Hematopoietic multipotent progenitor cell treated with erythropoietin and hydrocortisone succinate and interleukin-3 and kit ligand, for 17 days (in vitro differentiated cells): ENCODE measurements at regions not wholly inside any gene's neighbourhood (a gene's known extent, or its start where the extent isn't known, plus 50 kb on each side); places are given as distances from the start of the nearest gene placed in this dataset.

Source experiments
- DNase-seq: peaks from one replicate; pipeline ENCODE4 v3.0.0-alpha.2; 2015; ENCODE audit warnings: low spot score

DNA sequence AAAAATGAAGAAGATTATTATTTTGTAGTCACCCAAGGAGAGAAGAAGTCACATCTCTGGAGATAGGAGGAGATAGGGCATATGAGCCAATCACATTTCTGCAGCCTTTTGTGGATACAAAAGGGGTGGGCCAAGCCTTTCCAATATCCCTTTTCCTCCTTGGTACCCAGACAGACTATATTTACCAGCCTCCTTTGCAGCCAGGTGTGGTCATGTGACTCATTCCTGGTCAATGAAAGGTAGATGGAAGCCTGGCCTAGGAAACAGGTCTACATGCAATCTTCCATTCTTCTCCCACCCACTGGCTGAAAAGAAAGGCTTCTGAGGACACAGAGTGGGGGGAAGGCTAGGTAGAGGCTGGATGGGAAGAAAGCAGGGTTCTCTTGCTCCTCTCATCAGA lies 58.1 kb upstream of the ERG start:
- no peak for DNase-seq

DNA sequence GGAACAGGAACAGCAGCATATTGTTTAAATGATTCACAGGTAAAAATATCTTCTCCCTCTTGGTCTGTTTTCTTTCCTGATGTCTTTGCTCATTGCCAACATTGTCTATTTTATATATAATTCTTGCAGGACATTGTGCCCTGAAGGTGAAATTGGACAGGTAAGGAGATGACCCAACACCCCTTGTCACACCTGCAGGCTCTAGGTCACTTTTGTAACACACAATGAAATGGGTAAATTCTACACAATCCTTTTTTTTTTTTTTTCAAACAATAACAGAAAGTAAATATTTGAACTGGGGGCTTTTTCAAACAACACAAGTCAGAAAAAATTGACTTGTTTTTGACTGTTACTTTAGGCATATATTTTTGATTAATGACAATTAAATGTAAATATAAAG lies 62.9 kb upstream of the ERG start:
- no peak for DNase-seq

DNA sequence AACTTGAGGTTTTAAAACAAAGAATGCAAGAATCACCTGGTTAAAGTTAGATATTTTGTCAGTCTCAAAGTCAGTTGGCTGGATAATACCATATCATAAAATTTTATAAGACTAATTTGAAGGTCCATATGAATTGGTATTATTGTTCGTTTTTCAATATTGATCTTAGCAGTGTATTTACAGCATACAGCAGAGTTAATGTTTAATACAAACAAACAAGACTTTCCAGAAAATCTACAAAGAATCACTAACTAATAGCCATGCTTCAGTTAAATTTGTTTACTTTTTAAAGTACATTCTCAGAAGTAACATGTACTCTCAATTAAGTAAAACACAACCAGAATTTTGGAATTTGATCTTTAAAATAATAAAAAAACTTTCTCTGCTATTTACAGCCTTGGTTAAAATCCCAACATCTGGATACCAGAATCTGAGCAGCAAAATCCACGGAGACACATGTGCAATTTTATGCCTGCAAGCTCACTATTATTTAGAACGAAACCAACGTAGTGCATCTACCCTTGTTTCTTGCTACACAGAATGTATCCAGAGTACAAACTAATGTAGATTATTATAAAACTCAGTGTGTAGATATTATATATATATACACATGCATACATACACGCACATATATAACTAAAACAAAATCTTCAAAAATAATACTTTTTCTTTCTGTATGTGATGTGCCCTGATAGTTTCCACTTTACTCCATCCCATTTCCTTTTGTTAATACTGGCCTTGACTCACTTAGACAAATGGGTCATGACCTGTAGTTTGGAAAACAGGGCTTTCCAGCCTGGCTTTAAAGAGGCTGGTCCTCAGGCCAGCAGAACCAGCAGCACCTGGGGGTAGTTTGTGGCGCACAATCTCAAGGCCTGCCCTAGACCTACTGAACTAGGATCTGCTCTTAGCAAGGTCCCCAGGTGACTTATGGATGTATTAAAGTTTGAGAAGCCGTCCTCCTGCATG lies 63.6 kb upstream of the ERG start:
- no peak for DNase-seq

DNA sequence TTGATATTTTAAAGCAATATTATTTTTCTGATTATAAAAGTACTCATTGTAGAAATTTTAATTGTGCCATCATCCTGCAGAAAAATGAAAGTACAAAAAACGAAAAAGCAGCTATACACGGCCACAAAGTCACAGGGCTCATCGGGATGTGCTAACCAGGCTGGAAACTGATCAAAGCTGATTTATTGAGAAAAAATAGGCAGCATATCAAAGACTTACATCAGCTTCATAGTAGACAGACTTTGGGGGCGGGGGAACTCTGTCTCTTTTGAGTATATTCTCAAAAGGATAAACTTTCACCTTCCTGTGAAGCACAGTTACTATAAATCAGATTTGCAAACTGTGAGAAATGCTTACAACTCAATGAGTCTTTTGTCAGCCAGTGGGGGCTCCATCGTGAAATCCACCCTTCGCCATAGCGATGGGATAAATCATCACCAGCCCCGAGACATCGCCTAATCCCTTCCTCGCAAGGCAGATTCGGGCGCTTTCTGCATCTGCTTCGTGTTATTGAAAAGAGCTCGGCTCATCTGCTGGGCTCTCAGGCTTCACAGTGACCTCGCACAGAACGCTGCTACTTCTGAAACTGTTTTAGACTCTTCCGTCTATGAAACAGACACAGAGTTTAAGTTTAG lies 69.2 kb upstream of the ERG start:
- DNase-seq: no peak

DNA sequence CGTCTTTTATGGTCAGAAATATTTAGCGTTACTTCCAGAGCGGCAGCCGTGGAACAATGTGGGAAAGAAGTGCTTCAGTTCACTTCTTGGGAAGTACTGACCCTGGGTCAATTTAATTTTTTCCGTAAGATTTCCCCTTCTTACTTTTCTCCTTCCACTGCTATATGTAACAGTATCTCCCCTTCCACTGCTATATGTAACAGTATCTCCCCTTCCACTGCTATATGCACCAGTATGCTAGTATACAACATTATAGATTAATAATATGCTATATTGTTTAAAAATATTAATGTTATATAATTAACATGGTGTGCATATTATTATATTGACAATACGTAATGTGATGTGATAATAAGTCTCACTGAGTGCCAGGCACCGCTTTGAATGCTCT lies 69.7 kb upstream of the ERG start:
- no peak for DNase-seq

DNA sequence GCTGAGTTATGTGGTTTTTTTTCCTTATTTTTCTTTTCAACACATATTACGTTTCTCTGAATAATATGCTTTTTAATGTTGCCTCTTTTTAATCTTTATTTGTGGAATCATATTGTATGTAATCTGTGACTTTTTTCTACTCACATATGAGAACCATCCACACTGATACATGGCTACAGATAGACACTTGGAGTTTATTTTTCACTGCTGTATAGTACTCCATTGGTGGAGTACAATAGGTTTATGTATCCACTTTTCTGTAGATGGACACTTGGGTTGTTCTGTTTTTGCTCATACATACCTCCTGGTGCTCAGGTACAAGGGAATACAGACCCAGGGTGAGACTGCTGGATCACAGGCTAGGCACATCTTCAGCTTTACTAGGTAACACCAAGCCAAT lies 71.5 kb upstream of the ERG start:
- DNase-seq: no peak

DNA sequence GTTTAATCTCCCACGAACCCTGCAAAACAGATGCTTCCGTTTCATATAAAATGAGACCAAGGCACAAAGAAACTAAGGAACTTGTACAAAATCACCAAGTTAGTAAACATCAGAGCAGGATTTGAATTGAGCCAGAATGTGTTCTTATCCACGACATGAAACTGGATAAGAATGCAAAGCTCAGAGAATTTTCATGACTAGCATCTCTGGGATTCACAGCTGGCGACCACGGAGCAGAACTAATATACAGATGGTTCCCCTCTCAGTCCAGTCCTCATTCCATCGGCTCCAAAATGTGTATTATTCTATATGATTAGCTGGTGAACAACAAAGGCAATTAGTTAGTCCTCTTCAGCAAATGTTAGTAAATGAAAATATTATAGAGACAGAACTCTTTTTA lies 72.3 kb upstream of the ERG start:
- DNase-seq: no peak

DNA sequence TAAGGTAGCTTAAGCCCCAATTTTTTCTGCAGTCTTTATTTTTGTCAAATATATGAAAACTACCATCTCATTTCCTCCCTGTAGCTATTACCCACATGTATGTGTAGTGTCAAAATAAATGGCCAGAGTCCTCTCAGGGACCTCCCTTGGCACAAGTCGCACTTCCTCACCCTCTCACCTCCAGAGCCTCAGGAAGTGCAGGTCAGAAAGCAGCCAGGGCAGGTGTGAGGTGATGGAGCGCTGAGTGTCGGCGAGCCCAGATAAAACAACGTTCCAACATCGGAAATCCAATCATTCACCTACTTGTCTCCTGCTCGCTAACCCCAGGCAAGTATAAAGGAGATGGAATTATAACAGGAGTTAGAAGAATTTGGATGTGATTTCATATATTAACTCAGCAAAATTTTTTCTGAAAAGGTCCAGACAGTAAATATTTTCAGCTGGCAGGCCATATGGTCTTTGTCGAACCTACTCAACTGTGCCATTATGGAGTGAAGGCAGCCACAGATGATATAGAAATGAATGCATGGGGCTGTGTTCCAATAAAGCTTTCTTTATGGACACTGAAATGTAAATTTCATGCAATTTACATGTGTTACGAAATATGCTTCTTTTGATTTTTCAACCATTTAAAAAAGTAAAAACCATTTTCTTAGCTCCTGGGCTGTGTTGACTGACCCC lies 76.8 kb upstream of the ERG start:
- no peak for DNase-seq

DNA sequence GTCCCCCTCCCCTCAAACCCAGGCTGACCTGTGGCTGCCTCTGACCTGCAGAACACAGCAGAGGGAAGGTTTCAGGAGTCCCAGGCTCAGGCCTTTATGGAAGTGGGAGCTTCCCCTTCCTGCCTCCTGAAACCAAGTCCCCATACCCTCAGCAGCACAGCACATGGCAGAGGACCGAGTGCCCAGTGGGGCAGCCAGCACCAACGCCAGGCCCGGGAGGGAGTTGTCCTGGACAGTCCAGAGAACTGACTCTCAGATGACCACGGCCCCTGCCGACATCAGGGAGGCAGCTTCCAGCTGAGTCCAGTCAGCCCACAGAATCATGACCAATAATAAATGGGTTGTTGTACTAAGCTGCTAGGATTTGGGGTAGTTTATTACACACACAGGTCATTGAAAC lies 79.6 kb upstream of the ERG start:
- DNase-seq: no peak

DNA sequence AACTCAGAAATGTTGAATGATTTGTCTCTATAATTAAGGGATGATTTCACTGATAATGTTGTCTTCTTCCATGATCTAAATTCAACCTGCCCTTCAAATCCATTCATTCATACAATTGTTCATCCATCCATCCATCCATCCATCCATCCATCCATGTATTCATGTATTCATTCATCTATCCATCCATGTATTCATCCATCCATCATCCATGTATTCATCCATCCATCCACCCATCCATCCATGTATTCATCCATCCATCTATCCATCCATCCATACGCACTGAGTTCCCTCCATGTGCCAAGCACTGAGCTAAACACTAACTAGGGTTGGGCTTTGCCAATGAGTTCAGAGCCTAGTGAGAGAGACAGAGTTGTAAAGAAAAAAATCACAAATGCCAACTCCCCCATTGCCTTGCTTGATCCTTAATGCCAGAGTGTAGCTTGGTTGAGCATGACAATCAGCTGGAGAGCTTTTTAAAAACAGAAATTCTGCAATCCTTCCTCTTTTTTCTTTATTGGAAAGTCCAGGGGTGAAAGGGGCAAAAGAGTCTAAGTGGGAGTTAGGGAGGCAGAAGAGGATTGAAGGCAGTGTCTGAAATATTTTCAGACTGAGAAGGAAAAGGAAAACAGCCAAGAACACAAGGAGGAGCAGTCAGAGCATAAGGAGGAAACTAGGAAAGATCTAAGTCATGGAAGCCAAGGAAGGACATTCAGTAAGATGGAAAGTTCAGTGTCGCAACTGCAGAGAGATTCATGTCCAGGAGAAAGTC lies 92.4 kb upstream of the ERG start:
- DNase-seq: no peak

DNA sequence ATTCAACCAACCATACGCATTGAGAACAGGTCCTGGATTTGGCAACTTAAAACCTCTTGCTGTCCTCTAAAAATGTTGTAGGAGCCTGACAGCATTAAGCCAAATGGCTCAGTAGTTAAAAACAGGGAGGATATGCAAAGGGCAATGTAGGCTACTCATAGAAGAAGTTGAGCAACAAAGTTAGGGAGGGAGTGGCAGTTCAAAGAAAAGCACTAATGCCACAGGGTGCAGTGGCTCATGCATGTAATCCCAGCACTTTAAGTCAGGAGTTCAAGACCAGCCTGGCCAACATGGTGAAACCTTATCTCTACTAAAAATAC lies 92.9 kb upstream of the ERG start:
- no peak for DNase-seq

DNA sequence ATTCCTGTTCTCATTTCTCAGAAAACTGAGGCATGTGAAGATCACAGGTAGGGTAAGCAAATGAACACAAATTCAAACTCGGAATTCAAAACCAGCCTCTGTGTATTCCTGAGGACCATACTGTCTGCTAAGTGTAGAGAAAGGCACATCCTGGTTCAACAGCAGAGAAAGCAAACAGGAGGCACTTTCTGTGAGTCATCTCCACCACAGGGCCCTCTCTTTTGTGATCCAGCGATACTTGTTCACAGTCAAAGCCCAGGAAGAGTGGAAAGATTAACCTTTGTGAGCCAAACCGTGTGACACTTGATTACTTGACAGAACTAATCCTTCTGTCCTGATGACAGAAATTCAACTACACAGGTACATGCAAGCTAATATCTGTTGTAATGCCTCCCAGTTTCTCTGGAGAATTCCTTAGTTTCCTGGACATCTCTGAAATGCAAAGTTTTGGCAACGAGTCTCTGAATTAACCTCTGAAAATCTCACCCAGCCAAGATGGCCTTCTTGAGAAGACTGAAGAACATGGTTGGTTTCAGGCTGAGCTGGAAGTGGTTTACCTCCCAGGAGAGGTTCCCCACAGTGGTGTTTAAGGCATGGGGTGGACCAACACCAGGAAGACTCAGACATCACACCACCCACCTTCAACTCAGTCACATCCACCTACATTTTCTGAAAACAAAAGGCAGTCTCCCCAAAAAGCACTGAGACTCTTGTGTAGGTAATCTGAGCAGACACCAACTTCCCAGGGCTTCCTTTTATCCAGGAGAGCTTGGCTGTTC lies 98.2 kb upstream of the ERG start:
- no peak for DNase-seq

DNA sequence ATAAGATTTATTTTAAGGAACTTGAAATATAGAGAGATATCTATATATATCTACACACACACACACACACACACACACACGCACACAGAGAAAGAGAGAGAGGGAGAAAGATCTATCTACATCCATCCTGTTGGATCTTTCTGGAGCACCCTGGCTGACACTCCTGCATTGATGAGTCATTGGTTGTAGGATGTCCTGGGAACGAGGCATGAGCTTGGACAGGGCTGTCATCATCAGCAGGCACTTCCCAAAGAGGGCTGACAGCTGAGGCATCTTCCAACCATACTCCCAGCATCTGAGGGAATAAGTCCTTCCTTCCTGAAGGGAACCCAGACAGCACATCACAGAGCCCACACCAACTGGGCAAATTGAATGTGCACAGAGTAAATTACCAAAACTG lies 99.1 kb upstream of the ERG start:
- DNase-seq: no peak

DNA sequence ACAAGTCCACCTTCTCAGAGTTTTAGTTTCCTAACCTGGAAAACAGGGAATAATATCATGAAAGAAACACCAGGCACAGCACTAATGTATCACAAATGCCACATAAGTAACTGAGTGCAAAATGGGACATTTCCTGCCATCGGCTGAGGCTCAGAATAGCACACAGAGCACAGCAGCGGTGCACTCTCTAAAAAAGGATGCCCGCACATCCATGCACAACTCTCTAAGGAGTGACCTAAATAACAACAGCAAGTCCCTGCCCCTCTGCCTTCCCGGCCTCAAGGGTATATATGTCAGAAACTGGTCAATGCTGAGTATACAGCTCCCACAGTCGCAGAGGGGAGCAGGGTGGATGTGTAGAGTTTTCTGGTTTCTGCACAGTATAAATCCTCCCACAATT lies 100.1 kb upstream of the ERG start:
- no peak for DNase-seq

DNA sequence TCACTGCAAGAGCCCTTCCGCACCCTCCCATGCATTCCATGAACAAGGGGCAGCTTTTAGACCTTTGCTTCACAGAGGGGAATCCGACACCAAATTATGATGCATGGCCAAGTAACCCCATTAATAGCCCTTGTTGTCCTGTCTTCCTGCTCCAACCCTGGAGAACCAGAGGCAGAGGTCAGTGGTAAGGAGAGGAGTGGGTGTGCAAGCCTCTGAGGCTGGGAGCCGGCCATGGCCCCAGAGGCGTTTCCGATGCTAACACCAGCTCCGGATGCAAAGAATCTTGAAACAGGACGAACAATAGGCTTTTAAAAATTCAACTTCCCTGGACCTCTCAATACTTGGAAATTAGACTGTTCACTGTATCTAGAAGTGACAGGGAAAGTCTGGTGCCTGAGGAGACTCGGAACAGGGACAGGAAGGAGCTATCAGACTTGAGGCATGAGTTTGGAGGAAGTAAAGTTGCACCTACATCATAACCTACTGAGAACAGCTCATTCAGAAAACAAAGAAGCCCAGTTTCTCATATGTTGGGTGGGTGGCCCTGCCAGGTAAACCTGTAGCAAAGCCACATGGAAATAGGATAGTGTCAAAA lies 101.2 kb upstream of the ERG start:
- DNase-seq: no peak

DNA sequence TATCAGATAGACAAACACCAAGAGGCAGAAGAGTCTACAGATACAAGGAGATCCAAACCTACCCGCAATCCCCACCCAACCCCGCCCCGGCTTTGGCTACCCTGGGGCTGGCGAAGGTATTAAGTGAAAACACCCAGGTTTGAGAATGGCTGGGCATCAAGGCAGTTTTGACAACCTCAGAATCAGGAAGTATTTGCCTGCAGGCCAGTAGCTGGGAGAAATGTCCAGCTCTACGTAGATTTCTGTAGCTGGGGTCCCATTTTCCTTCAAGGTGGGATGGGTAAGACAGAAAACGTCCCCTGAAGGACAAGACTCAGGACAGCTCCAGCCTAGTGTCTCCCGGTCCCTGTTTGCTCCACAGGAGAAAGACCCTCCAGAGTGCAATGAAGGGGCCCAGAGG lies 101.8 kb upstream of the ERG start:
- no peak for DNase-seq

DNA sequence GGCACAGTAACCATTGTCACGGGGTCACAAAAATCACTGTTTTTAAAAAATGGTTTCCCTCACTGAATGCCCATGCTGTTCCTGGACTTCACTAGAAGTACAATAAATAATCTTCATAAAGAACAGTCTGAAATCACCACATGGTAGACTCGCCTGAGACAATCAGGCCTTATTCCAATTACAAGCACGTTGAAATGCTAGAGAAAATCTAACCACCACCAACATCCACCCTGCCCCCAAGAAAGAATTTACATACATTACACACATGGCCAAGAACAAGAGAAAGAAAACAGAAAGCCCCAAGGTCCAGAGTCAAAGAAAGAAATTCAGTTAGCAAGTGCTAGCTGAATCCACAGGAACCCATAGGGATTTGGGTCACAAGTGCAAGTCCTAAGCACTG lies 107.0 kb upstream of the ERG start:
- DNase-seq: no peak

DNA sequence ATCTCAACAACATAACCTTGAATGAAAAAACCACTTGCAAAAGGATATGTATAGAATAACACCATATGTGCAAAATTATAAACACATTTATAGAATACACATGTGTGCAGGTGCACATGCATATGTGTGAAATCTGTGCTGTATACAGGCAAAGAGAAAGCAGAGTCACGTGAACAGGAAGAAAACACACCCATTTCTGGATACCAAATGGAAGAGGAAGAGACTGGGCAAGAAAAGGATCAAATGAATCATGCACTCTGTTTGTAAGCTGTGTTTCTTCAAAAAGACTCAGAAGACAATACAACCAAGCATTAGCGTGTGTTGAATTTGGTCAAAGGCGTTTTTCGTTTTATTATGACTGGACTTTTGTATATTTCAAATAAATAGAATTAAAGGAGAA lies 111.3 kb upstream of the ERG start:
- no peak for DNase-seq

DNA sequence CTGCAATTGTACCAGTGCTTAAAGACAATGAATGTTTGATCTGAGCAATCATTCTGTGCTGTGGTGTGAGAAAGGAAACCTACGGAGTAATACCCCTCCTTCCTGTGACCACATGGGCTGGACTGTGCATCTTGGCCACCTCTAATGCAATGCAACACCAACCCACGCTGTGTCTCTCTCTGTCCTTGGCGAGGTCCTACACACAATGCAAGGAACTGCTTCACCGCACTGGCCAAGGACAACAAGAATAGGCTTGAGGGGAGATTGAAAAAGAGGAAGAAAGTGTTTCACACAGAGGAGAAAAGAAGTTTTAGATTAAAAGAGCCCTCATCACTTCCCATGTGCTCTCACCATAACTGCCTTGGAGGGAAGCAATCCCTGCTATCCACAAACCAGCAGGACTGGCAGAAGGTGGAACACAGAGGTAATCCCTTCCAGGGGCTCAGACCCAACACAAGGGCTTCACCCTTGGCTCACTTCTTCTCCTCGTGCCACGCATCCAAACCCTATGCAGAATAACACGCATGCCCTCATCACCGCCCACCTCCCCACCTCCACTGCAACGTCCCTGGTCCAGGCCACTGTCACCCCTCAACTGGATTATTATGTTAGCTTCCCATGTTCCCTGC lies 112.5 kb upstream of the ERG start:
- no peak for DNase-seq

DNA sequence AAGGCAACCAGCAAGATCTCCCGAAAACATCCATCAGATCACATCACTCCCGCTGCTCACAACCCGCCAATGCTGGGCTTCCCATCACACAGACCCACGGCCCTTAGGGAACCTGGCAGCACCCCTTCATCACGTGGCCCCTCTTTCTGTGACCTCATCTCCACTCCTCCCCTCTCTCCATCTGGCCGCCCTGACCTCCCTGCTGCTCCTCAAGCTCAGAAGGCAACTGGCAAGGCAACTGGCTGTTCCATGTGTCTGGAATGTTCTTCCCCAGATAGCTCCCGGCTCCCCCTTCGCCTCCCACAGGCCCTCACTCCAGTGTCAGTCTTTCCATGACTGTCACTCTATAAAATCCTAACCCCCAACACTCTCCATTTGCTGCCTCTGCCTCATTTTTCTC lies 113.0 kb upstream of the ERG start:
- DNase-seq: no peak

DNA sequence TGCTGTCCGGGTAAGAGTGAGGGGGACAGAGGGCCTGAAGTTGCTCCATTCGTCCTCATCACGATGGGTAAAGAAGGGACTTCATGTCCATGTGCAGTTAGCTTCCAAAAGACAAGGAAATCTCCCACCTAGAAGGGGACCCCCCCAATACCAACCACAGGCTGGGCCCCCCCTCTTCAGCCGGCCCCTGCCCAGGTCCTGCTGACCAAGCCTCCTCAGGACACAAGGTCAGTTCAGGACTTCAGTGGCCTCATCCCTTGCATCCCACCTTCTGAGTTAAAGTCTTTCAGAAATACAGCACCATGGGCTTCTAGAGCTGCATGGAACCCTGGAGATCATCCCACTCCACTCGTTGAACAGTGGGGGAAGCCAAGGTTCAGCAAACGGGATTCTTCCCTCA lies 115.4 kb upstream of the ERG start:
- no peak for DNase-seq
